Urinary bladder (tissue), 3 donors: ENCODE measurements at regions not wholly inside any gene's neighbourhood (a gene's known extent, or its start where the extent isn't known, plus 50 kb on each side); places are given as distances from the start of the nearest gene placed in this dataset.

Experiments used
- DNase-seq: peaks from one replicate; pipeline ENCODE4 v3.0.0-alpha.2; 2015; ENCODE audit errors: extremely low spot score
- H3K27ac ChIP-seq: one replicate; pipeline ENCODE4 v1.5.1; 2013; ENCODE audit warnings: low read depth, mild to moderate bottlenecking, moderate library complexity
- H3K36me3 ChIP-seq: one replicate; pipeline ENCODE4 v1.6.1; 2013; ENCODE audit warnings: mild to moderate bottlenecking, moderate library complexity; ENCODE audit not compliant: insufficient read depth
- H3K4me1 ChIP-seq: one replicate; pipeline ENCODE4 v1.6.1; 2013; ENCODE audit warnings: mild to moderate bottlenecking, moderate library complexity; ENCODE audit not compliant: insufficient read depth
- H3K4me3 ChIP-seq: one replicate; pipeline ENCODE4 v1.5.1; 2013; ENCODE audit warnings: low read depth, low read length
- WGBS: extraction: QIAGEN DNeasy Blood & Tissue Kit; methylation state at CpG from one replicate; pipeline ENCODE4 v1.1.7; 2013; 5-methylcytosine and 5-hydroxymethylcytosine counted together
- donor health status: healthy with polysubstance abuse.
- donor health status: healthy.

- Histone ChIP-seq H3K36me3 (peaks cover 2% of the 10 kb centered on the region), H3K4me3 (no peak overlapping the region), H3K4me1 (no peaks in the 10 kb centered on the region), H3K27ac (no peak overlapping the region)
- WGBS = 70% methylated on average over 6 of the region's 6 CpGs
- no peak for DNase-seq
Measured at GRCh38 chr6:21855811-21856455, 262.4 kb downstream of the SOX4 start.

- DNase-seq = no peak
- no peaks in the 10 kb centered on the region for H3K4me1 ChIP-seq
- 20% methylated on average over 1 of the region's 1 CpG for WGBS
- H3K36me3 ChIP-seq = peaks cover 2% of the 10 kb centered on the region
- H3K27ac ChIP-seq = no peak overlapping the region
- H3K4me3 ChIP-seq = no peak overlapping the region
Measured at GRCh38 chr6:21856456-21856825, 262.9 kb downstream of the SOX4 start.

GRCh38 chr6:21856844-21857243 lies 263.3 kb downstream of the SOX4 start:
- H3K36me3 ChIP-seq = peaks cover 2% of the 10 kb centered on the region
- no peak for DNase-seq
- no peaks in the 10 kb centered on the region for H3K4me1 ChIP-seq
- WGBS = 94% methylated on average over 3 of the region's 3 CpGs
- H3K27ac ChIP-seq = no peak overlapping the region
- no peak overlapping the region for H3K4me3 ChIP-seq

- H3K27ac ChIP-seq = no peak overlapping the region
- H3K4me3 ChIP-seq = no peak overlapping the region
- no peak for DNase-seq
- H3K4me1 ChIP-seq = no peaks in the 10 kb centered on the region
- peaks cover 2% of the 10 kb centered on the region for H3K36me3 ChIP-seq
- WGBS = 65% methylated on average over 1 of the region's 1 CpG
Measured at GRCh38 chr6:21858076-21858475, 264.5 kb downstream of the SOX4 start.

GRCh38 chr6:21859193-21859735 lies 265.7 kb downstream of the SOX4 start:
- no peak overlapping the region for H3K4me3 ChIP-seq
- DNase-seq = no peak
- H3K36me3 ChIP-seq = no peaks in the 10 kb centered on the region
- WGBS = 86% methylated on average over 6 of the region's 6 CpGs
- H3K27ac ChIP-seq = no peak overlapping the region
- H3K4me1 ChIP-seq = no peaks in the 10 kb centered on the region

- DNase-seq = no peak
- WGBS = 96% methylated on average over 8 of the region's 8 CpGs
- H3K27ac ChIP-seq = no peak overlapping the region
Measured at GRCh38 chr6:21861942-21862341, 268.4 kb downstream of the SOX4 start.

GRCh38 chr6:21864206-21864605 lies 270.7 kb downstream of the SOX4 start:
- no peak for DNase-seq
- Histone ChIP-seq H3K27ac (no peak overlapping the region), H3K36me3 (no peaks in the 10 kb centered on the region), H3K4me1 (no peaks in the 10 kb centered on the region), H3K4me3 (no peak overlapping the region)
- 27% methylated on average over 2 of the region's 2 CpGs for WGBS

More at GRCh38 chr6:21861942-21862341, 268.4 kb downstream of the SOX4 start:
- Histone ChIP-seq H3K36me3 (no peaks in the 10 kb centered on the region), H3K4me3 (no peak overlapping the region), H3K4me1 (no peaks in the 10 kb centered on the region)

- no peaks in the 10 kb centered on the region for H3K36me3 ChIP-seq
- 33% methylated on average over 2 of the region's 2 CpGs for WGBS
- H3K4me1 ChIP-seq = no peaks in the 10 kb centered on the region
- no peak overlapping the region for H3K4me3 ChIP-seq
- no peak for DNase-seq
- H3K27ac ChIP-seq = no peak overlapping the region
Measured at GRCh38 chr6:21868226-21868625, 274.7 kb downstream of the SOX4 start.

- no peak for DNase-seq
- H3K36me3 ChIP-seq = no peaks in the 10 kb centered on the region
- H3K4me3 ChIP-seq = no peak overlapping the region
- H3K27ac ChIP-seq = no peak overlapping the region
- no peaks in the 10 kb centered on the region for H3K4me1 ChIP-seq
- 96% methylated on average over 8 of the region's 8 CpGs for WGBS
Measured at GRCh38 chr6:21869085-21869771, 275.7 kb downstream of the SOX4 start.

GRCh38 chr6:21870076-21870730 lies 276.7 kb downstream of the SOX4 start:
- WGBS = 86% methylated on average over 5 of the region's 5 CpGs
- no peaks in the 10 kb centered on the region for H3K4me1 ChIP-seq
- no peak overlapping the region for H3K27ac ChIP-seq
- no peaks in the 10 kb centered on the region for H3K36me3 ChIP-seq
- H3K4me3 ChIP-seq = no peak overlapping the region
- no peak for DNase-seq

- 90% methylated on average over 5 of the region's 5 CpGs for WGBS
- no peak overlapping the region for H3K27ac ChIP-seq
- H3K4me3 ChIP-seq = no peak overlapping the region
- H3K4me1 ChIP-seq = no peaks in the 10 kb centered on the region
- H3K36me3 ChIP-seq = no peaks in the 10 kb centered on the region
- no peak for DNase-seq
Measured at GRCh38 chr6:21871831-21872230, 278.3 kb downstream of the SOX4 start.

- 85% methylated on average over 2 of the region's 2 CpGs for WGBS
- H3K4me3 ChIP-seq = no peak overlapping the region
Measured at GRCh38 chr6:21872749-21873148, 279.2 kb downstream of the SOX4 start.

GRCh38 chr6:21873562-21873961 lies 280.0 kb downstream of the SOX4 start:
- Histone ChIP-seq H3K27ac (no peak overlapping the region), H3K36me3 (no peaks in the 10 kb centered on the region), H3K4me1 (no peaks in the 10 kb centered on the region), H3K4me3 (no peak overlapping the region)
- DNase-seq = no peak
- whole genome bisulfite sequencing = 67% methylated on average over 10 of the region's 10 CpGs

More at GRCh38 chr6:21872749-21873148, 279.2 kb downstream of the SOX4 start:
- no peak for DNase-seq
- Histone ChIP-seq H3K36me3 (no peaks in the 10 kb centered on the region), H3K27ac (no peak overlapping the region), H3K4me1 (no peaks in the 10 kb centered on the region)

- Histone ChIP-seq H3K36me3 (no peaks in the 10 kb centered on the region), H3K4me3 (no peak overlapping the region), H3K27ac (no peak overlapping the region), H3K4me1 (no peaks in the 10 kb centered on the region)
- WGBS = over 99% methylated on average over 5 of the region's 5 CpGs
- DNase-seq = no peak
Measured at GRCh38 chr6:21874372-21874771, 280.8 kb downstream of the SOX4 start.
